ENCODE measurements at regions not wholly inside any gene's neighbourhood (a gene's known extent, or its start where the extent isn't known, plus 50 kb on each side); places are given as distances from the start of the nearest gene placed in this dataset.

DNA sequence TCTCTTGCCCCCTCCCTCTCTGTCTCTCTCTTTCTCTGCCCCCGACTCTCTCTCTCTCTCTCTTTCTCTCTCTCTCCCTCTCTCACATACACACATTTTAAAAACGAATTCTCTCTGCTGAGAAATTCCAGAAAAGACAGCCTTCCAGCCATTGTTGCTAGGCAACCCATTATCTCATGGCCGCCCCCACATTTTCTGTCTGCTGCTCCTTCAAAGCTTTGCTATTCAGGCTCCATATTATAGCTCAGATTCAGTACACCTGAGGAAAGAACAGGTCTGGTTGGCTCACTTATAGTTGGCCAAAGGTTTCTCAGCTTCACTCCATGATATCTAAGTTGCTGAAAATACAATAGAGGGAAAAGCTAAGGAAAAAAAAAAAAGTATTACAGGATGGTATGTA is 174.4 kb upstream of the RADX start:
- TF ChIP-seq, protein P1, sequence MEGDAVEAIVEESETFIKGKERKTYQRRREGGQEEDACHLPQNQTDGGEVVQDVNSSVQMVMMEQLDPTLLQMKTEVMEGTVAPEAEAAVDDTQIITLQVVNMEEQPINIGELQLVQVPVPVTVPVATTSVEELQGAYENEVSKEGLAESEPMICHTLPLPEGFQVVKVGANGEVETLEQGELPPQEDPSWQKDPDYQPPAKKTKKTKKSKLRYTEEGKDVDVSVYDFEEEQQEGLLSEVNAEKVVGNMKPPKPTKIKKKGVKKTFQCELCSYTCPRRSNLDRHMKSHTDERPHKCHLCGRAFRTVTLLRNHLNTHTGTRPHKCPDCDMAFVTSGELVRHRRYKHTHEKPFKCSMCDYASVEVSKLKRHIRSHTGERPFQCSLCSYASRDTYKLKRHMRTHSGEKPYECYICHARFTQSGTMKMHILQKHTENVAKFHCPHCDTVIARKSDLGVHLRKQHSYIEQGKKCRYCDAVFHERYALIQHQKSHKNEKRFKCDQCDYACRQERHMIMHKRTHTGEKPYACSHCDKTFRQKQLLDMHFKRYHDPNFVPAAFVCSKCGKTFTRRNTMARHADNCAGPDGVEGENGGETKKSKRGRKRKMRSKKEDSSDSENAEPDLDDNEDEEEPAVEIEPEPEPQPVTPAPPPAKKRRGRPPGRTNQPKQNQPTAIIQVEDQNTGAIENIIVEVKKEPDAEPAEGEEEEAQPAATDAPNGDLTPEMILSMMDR (IDR thresholded peaks at IDR 0.05; ENCODE audit: low read depth, low read length), result no peak
- no peak for TF ChIP-seq EZH2phosphoT487 (IDR thresholded peaks at IDR 0.05; ENCODE audit: low read depth)
